ENCODE measurements at regions not wholly inside any gene's neighbourhood (a gene's known extent, or its start where the extent isn't known, plus 50 kb on each side); places are given as distances from the start of the nearest gene placed in this dataset.

DNA sequence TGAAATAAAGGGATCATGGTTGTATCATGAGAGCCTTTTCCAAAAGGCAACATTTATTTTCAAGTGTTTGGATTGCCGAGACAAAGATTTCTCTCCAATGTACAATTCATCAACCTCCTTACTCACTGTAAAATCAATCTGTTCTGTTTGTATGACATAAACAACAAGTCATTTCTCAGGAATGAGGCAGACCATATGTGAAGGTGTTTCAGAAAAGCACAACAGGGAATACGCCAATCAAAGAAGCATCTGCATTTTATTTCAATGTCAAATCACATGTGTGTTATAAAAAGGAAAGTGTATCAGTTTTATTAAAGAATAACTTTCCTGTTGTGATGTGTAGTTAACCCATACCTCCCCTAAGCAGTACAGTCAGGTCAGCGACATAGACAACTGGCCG lies 653.7 kb downstream of the TFAP2A start:
- TF ChIP-seq, protein P1, sequence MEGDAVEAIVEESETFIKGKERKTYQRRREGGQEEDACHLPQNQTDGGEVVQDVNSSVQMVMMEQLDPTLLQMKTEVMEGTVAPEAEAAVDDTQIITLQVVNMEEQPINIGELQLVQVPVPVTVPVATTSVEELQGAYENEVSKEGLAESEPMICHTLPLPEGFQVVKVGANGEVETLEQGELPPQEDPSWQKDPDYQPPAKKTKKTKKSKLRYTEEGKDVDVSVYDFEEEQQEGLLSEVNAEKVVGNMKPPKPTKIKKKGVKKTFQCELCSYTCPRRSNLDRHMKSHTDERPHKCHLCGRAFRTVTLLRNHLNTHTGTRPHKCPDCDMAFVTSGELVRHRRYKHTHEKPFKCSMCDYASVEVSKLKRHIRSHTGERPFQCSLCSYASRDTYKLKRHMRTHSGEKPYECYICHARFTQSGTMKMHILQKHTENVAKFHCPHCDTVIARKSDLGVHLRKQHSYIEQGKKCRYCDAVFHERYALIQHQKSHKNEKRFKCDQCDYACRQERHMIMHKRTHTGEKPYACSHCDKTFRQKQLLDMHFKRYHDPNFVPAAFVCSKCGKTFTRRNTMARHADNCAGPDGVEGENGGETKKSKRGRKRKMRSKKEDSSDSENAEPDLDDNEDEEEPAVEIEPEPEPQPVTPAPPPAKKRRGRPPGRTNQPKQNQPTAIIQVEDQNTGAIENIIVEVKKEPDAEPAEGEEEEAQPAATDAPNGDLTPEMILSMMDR (conservative IDR thresholded peaks at IDR 0.05 in 1 of 2, IDR thresholded peaks at IDR 0.05 in 1 of 2; ENCODE audit: extremely low read depth in 1 of 2, insufficient read depth in 1 of 2, low read depth in 1 of 2, low read length in 2 of 2), result no peak
- no peak for TF ChIP-seq EZH2 (IDR thresholded peaks at IDR 0.05; ENCODE audit: borderline replicate concordance, low read length)

Measured in mammary epithelial cell (primary cell).